Spleen (tissue), 11 donors: ENCODE measurements at regions not wholly inside any gene's neighbourhood (a gene's known extent, or its start where the extent isn't known, plus 50 kb on each side); places are given as distances from the start of the nearest gene placed in this dataset.

Experiments used
- DNase-seq: peaks from one replicate; pipeline ENCODE4 v3.0.0-alpha.2; 2020
- H3K27ac ChIP-seq, 8 donors: fragments of 200-600 bp; sonication (generic) in 7 of 8; 1 replicate in 4 of 8; 2 replicates in 4 of 8; pipeline versions ENCODE4 v1.5.0 to v1.8.0; 2016 to 2021; ENCODE audit warnings: inconsistent platforms in 4 of 8, mild to moderate bottlenecking in 4 of 8, moderate library complexity in 1 of 8
- H3K27me3 ChIP-seq, 7 donors: fragments of 200-600 bp; sonication (generic) in 6 of 7; replicated peaks in 1 of 7; 1 replicate in 4 of 7; 2 replicates in 3 of 7; pipeline versions ENCODE4 v1.5.0 to v1.8.0; 2016 to 2021; ENCODE audit warnings: inconsistent platforms in 3 of 7, mild to moderate bottlenecking in 1 of 7
- H3K36me3 ChIP-seq, 6 donors: fragments of 200-600 bp; sonication (generic) in 5 of 6; 1 replicate in 4 of 6; 2 replicates in 2 of 6; pipeline versions ENCODE4 v1.5.0 to v1.8.0; 2016 to 2021; ENCODE audit warnings: inconsistent platforms in 2 of 6
- H3K4me1 ChIP-seq, 6 donors: fragments of 200-600 bp; sonication (generic) in 5 of 6; 1 replicate in 3 of 6; 2 replicates in 3 of 6; pipeline versions ENCODE4 v1.5.0 to v1.8.0; 2016 to 2021; ENCODE audit warnings: inconsistent platforms in 3 of 6
- H3K4me3 ChIP-seq, 8 donors: fragments of 200-600 bp; sonication (generic) in 7 of 8; 1 replicate in 4 of 8; 2 replicates in 4 of 8; pipeline versions ENCODE4 v1.5.0 to v1.8.0; 2016 to 2021; ENCODE audit warnings: inconsistent platforms in 4 of 8, mild to moderate bottlenecking in 4 of 8, moderate library complexity in 2 of 8
- H3K9me3 ChIP-seq, 8 donors: fragments of 200-600 bp; sonication (generic) in 7 of 8; 1 replicate in 4 of 8; 2 replicates in 4 of 8; pipeline versions ENCODE4 v1.5.0 to v1.8.0; 2016 to 2021; ENCODE audit warnings: inconsistent platforms in 4 of 8
- CTCF ChIP-seq, 11 experiments: fragments of 200-600 bp in 7 of 11; fragments of 450-650 bp in 4 of 11; sonication (generic) in 4 of 11; IDR thresholded peaks in 8 of 11; conservative IDR thresholded peaks in 3 of 11; 1 replicate in 7 of 11; 2 replicates in 4 of 11; pipeline versions ENCODE4 v1.4.0 to v1.8.0; 2016 to 2021; ENCODE audit warnings: antibody characterized with exemption in 11 of 11, inconsistent platforms in 4 of 11, mild to moderate bottlenecking in 1 of 11
- POLR2A ChIP-seq, 3 donors: fragments of 450-650 bp; IDR thresholded peaks; one replicate each; pipeline ENCODE4 v1.5.1; 2017; ENCODE audit warnings: antibody characterized with exemption in 3 of 3, mild to moderate bottlenecking in 1 of 3
- POLR2AphosphoS5 ChIP-seq, 3 donors: sonication (generic); formaldehyde crosslinking; IDR thresholded peaks; one replicate each; pipeline ENCODE4 v1.5.1; 2017; ENCODE audit warnings: antibody characterized with exemption in 3 of 3
- WGBS, 5 donors: extraction: QIAGEN DNeasy Blood & Tissue Kit in 3 of 5; methylation state at CpG; one replicate each; pipeline versions ENCODE4 v1.1.5 to v1.1.7; 2013 to 2018; 5-methylcytosine and 5-hydroxymethylcytosine counted together
- intact Hi-C: fragments of 100-400 bp; cut with DNase I; formaldehyde crosslinking; loops from one replicate; pipeline ENCODE4 v1.15.0; 2023; ENCODE audit warnings: low total_unique reads
- donor health status: healthy with polysubstance abuse.
- donor health status: DM: no; HTN: no; CAD: no; lungs with moderate emphysema.
- donor health status: DM: no; HTN: no; CAD: no.
- donor health status: Bipolar disorder and iron deficiency.
- donor health status: healthy.
- donor health status: DM: no; HTN: no; CAD: no.
- donor health status: DM: yes; HTN: yes; CAD: no.

GRCh38 chr14:85333313-85333712, 196.6 kb upstream of the FLRT2 start:
- Histone ChIP-seq H3K4me3 (no peak overlapping the region), H3K36me3 (no peaks in the 10 kb centered on the region), H3K9me3 (no peaks in the 10 kb centered on the region), H3K4me1 (no peaks in the 10 kb centered on the region), H3K27me3 (no peaks in the 10 kb centered on the region), H3K27ac (no peak overlapping the region)
- intact Hi-C loops: no loop called here
- 77 to 91% (median 83%) methylated on average over 3 of the region's 3 CpGs for WGBS, 5 donors
- no peak for DNase-seq
- TF ChIP-seq POLR2AphosphoS5 (IDR thresholded peaks at IDR 0.05) (no peak), CTCF (IDR thresholded peaks at IDR 0.05 in 8 of 11, conservative IDR thresholded peaks at IDR 0.05 in 3 of 11) (no peak), POLR2A (IDR thresholded peaks at IDR 0.05) (no peak)

GRCh38 chr14:85333841-85334240, 196.1 kb upstream of the FLRT2 start:
- H3K36me3 ChIP-seq: no peaks in the 10 kb centered on the region
- H3K4me3 ChIP-seq: no peak overlapping the region
- intact Hi-C loops: no loop called here
- TF ChIP-seq CTCF (IDR thresholded peaks at IDR 0.05 in 8 of 11, conservative IDR thresholded peaks at IDR 0.05 in 3 of 11): no peak
- TF ChIP-seq POLR2A (IDR thresholded peaks at IDR 0.05): no peak
- TF ChIP-seq POLR2AphosphoS5 (IDR thresholded peaks at IDR 0.05): no peak
- H3K4me1 ChIP-seq: no peaks in the 10 kb centered on the region
- no peaks in the 10 kb centered on the region for H3K27me3 ChIP-seq
- 92 to 96% (median 93%) methylated on average over 4 of the region's 4 CpGs for WGBS, 5 donors
- H3K27ac ChIP-seq: no peak overlapping the region
- H3K9me3 ChIP-seq: no peaks in the 10 kb centered on the region
- DNase-seq: no peak

- no peaks in the 10 kb centered on the region for H3K27me3 ChIP-seq
- 90 to 97% (median 92%) methylated on average over 3 of the region's 3 CpGs for WGBS, 5 donors
- no peaks in the 10 kb centered on the region for H3K36me3 ChIP-seq
- TF ChIP-seq POLR2A (IDR thresholded peaks at IDR 0.05) (no peak), POLR2AphosphoS5 (IDR thresholded peaks at IDR 0.05) (no peak), CTCF (IDR thresholded peaks at IDR 0.05 in 8 of 11, conservative IDR thresholded peaks at IDR 0.05 in 3 of 11) (no peak)
- H3K9me3 ChIP-seq: no peaks in the 10 kb centered on the region
- H3K27ac ChIP-seq: no peak overlapping the region
- intact Hi-C loops: no loop called here
- no peak overlapping the region for H3K4me3 ChIP-seq
- no peaks in the 10 kb centered on the region for H3K4me1 ChIP-seq
- no peak for DNase-seq
Observed at GRCh38 chr14:85334316-85334715, 195.6 kb upstream of the FLRT2 start.

GRCh38 chr14:85336257-85336656, 193.7 kb upstream of the FLRT2 start:
- Histone ChIP-seq H3K27me3 (no peaks in the 10 kb centered on the region), H3K4me1 (no peaks in the 10 kb centered on the region), H3K9me3 (no peaks in the 10 kb centered on the region), H3K36me3 (no peaks in the 10 kb centered on the region), H3K4me3 (no peak overlapping the region), H3K27ac (no peak overlapping the region)
- intact Hi-C loops: no loop called here
- no peak for DNase-seq
- no peak for TF ChIP-seq CTCF (IDR thresholded peaks at IDR 0.05 in 8 of 11, conservative IDR thresholded peaks at IDR 0.05 in 3 of 11)
- TF ChIP-seq POLR2A (IDR thresholded peaks at IDR 0.05): no peak
- no peak for TF ChIP-seq POLR2AphosphoS5 (IDR thresholded peaks at IDR 0.05)
- 75 to 97% (median 94%) methylated on average over 1 of the region's 1 CpG for WGBS, 5 donors
